ENCODE measurements at regions not wholly inside any gene's neighbourhood (a gene's known extent, or its start where the extent isn't known, plus 50 kb on each side); places are given as distances from the start of the nearest gene placed in this dataset.

GRCh38 chr20:21033817-21034216 is 72.3 kb downstream of the LINC00237 start:
- ATAC-seq = no peak
- Histone ChIP-seq H2AFZ (ENCODE audit: low read length) (no peak overlapping the region), H3K9ac (ENCODE audit: insufficient read depth, low read depth, low read length) (no peak overlapping the region), H3K4me1 (ENCODE audit: insufficient read depth, low read length) (peaks cover 49% of the 10 kb centered on the region), H3K4me2 (ENCODE audit: low read depth, low read length) (no peak overlapping the region), H3K27me3 (ENCODE audit: control insufficient read depth in 1 of 2, insufficient read depth in 2 of 2, low read length in 2 of 2) (no peaks in the 10 kb centered on the region), H3K27ac (ENCODE audit: extremely low read length, insufficient read depth, low read length) (no peak overlapping the region), H3K79me2 (ENCODE audit: insufficient read depth, low read length) (no peaks in the 10 kb centered on the region), H3K9me3 (ENCODE audit: low read length) (no peaks in the 10 kb centered on the region), H4K20me1 (ENCODE audit: insufficient read depth, low read length) (no peaks in the 10 kb centered on the region), H3K4me3 (replicated peaks in 1 of 3; ENCODE audit: insufficient read depth in 1 of 3, low read depth in 2 of 3, low read length in 3 of 3) (no peak overlapping the region), H3K36me3 (replicated peaks in 1 of 2; ENCODE audit: control insufficient read depth in 1 of 2, insufficient read depth in 2 of 2, low read length in 2 of 2) (no peaks in the 10 kb centered on the region)
- no peak for FAIRE-seq
- intact Hi-C loops (cut with micrococcal nuclease; ENCODE audit: unreplicated experiment) (no loop called here), in situ Hi-C loops (cut with HindIII; ENCODE audit: extremely low pct_ligation_motif_present, low pct_unique_long_range_greater_than_20kb) (no loop called here)
- TF ChIP-seq YY1 (IDR thresholded peaks at IDR 0.05; ENCODE audit: insufficient read depth, insufficient replicate concordance, low read depth, low read length) (no peak), ZNF446 (CRISPR knock-in tag; IDR thresholded peaks at IDR 0.05) (no peak), EED (CRISPR knock-in tag; IDR thresholded peaks at IDR 0.05) (no peak), ZNF362 (CRISPR knock-in tag; IDR thresholded peaks at IDR 0.05; ENCODE audit: borderline replicate concordance) (no peak), ZNF160 (CRISPR knock-in tag; IDR thresholded peaks at IDR 0.05) (no peak), SATB2 (CRISPR knock-in tag; IDR thresholded peaks at IDR 0.05) (no peak)
- TF ChIP-seq, protein P1, sequence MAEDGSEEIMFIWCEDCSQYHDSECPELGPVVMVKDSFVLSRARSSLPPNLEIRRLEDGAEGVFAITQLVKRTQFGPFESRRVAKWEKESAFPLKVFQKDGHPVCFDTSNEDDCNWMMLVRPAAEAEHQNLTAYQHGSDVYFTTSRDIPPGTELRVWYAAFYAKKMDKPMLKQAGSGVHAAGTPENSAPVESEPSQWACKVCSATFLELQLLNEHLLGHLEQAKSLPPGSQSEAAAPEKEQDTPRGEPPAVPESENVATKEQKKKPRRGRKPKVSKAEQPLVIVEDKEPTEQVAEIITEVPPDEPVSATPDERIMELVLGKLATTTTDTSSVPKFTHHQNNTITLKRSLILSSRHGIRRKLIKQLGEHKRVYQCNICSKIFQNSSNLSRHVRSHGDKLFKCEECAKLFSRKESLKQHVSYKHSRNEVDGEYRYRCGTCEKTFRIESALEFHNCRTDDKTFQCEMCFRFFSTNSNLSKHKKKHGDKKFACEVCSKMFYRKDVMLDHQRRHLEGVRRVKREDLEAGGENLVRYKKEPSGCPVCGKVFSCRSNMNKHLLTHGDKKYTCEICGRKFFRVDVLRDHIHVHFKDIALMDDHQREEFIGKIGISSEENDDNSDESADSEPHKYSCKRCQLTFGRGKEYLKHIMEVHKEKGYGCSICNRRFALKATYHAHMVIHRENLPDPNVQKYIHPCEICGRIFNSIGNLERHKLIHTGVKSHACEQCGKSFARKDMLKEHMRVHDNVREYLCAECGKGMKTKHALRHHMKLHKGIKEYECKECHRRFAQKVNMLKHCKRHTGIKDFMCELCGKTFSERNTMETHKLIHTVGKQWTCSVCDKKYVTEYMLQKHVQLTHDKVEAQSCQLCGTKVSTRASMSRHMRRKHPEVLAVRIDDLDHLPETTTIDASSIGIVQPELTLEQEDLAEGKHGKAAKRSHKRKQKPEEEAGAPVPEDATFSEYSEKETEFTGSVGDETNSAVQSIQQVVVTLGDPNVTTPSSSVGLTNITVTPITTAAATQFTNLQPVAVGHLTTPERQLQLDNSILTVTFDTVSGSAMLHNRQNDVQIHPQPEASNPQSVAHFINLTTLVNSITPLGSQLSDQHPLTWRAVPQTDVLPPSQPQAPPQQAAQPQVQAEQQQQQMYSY (CRISPR knock-in tag; IDR thresholded peaks at IDR 0.05) = no peak
- POLR2A ChIA-PET = no interaction called here
- CTCF ChIA-PET (ENCODE audit: low intra/inter-chr PET ratio, low total read pairs) = no interaction called here
- no TSS peak for BruUV-seq (replicated peaks)
- WGBS (ENCODE audit: low lambda C conversion rate) = 76% methylated on average over 9 of the region's 9 CpGs
- no peak for DNase-seq (ENCODE audit: low spot score)
